C4-2B (cell line): ENCODE measurements at regions not wholly inside any gene's neighbourhood (a gene's known extent, or its start where the extent isn't known, plus 50 kb on each side); places are given as distances from the start of the nearest gene placed in this dataset.

Source experiments
- H3K27ac ChIP-seq: fragments of 450-650 bp; 2 replicates; pipeline ENCODE4 v1.5.1; 2017
- ZFX ChIP-seq: fragments of 450-650 bp; IDR thresholded peaks from 2 replicates; pipeline ENCODE4 v1.6.1; 2017
- TF ChIP-seq, protein P1 (sequence below): fragments of 450-650 bp; conservative IDR thresholded peaks from 2 replicates; pipeline ENCODE4 v1.5.1; 2017; ENCODE audit warnings: mild to moderate bottlenecking

DNA sequence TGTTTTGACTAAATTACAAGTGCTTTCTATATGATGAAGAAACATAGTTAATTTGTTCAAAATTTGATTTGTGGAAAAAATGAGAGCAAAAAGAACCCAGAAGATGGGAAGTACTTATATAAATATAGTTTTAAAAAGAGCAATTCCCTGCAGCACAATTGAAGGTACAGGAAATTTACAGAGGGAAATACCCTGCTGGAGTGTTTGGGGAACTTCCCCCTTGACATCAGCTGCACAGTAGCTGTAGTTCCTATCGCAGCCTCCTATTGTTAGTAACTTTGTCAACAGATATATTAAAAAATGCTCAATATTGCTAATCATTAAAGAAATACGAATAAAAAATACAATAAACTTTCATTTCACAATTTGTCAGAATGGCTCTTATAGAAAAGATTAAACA, 1118.8 kb upstream of the ZEB2 start:
- TF ChIP-seq, protein P1, sequence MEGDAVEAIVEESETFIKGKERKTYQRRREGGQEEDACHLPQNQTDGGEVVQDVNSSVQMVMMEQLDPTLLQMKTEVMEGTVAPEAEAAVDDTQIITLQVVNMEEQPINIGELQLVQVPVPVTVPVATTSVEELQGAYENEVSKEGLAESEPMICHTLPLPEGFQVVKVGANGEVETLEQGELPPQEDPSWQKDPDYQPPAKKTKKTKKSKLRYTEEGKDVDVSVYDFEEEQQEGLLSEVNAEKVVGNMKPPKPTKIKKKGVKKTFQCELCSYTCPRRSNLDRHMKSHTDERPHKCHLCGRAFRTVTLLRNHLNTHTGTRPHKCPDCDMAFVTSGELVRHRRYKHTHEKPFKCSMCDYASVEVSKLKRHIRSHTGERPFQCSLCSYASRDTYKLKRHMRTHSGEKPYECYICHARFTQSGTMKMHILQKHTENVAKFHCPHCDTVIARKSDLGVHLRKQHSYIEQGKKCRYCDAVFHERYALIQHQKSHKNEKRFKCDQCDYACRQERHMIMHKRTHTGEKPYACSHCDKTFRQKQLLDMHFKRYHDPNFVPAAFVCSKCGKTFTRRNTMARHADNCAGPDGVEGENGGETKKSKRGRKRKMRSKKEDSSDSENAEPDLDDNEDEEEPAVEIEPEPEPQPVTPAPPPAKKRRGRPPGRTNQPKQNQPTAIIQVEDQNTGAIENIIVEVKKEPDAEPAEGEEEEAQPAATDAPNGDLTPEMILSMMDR = no peak; the same call in 1 of the 2 replicates
- TF ChIP-seq ZFX = no peak
- no peak overlapping the region for H3K27ac ChIP-seq

DNA sequence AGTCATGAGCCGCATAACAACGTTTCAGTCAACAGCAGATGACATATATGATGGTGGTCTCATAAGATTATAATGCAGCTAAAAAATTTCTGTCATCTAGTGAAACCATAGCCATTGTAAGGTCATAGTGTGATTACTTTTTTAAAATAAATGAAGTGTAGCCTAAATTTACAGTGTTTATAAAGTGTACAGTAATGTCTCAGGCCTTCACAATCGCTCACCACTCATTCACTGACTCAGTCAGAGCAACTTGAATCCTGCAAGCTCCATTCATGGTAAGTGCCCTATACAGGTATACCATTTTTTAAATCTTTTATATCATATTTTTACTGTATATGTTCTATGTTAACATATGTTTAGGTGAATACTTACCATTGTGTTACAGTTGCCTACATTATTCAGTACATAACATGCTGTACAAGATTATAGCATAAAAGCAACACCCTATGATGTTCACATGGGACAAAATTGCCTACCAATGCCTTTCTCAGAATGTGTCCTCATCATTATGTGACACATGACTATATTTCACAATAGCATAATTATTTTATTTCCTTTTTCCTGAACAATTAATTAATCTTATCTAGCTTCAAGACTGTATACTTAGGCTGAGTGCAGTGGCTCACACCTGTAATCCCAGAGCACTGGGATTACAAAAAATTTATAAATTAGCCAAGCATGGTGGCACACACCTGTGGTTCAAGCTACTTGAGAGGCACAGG, 1115.9 kb upstream of the ZEB2 start:
- no peak overlapping the region for H3K27ac ChIP-seq
- TF ChIP-seq, protein P1 = no peak
- no peak for TF ChIP-seq ZFX

DNA sequence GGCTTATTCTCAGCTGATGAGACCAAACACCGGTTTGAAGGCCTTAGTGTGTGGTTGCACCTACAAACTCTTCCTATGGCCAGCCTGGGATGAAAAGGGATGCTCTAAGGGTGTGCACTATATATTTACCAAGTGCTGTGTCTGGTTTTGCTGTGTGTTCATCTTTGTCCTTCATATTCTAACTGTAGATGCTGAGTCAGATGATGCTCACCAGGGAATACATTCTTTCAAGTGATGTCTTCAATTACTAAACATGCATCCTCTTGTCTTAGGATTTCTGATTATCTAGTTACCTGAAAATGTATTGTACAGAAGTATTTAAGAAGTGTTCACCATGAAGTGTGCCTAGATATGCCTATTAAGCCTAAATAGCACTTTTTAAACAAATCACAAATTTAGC, 1111.6 kb upstream of the ZEB2 start:
- TF ChIP-seq, protein P1 = no peak
- TF ChIP-seq ZFX = no peak
- H3K27ac ChIP-seq = no peak overlapping the region

DNA sequence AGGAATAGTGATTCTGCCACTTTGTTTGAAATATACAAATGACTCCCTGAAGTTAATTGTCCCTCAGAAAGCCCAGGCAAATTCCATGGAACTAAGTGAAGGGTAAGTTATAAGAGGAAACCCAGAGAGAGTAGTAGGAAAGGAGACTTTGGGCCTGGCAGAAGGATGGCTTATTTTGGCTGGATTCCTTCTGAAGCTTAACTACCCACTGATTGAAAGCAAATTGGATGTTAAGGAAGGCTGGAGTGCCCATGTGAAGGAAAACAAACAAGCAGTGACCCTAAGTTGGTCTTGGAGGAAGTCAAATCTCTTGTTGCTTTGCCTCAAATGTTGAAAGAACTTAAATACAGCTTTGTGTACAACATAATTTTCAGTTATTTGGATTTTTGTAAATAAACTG, 1106.4 kb upstream of the ZEB2 start:
- TF ChIP-seq ZFX = no peak
- TF ChIP-seq, protein P1 = no peak
- no peak overlapping the region for H3K27ac ChIP-seq

DNA sequence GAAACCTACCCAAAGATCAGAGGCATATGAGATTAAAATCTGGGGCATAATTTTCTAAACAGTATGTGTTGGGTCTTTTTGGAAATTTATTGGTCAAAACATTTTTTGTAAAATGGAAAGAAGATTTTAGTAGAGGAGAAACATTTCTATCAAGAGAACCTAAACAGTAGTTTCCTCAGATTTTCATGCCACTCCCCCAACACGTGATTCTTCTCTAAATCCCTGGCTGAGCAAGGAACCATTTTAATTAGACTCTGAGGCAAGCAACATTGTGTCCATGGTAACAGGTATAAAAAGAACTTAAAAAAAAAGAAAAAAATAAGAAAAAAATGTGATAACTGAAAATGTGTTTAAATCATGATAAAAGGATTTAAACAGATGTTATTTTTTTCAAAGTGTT, 1105.2 kb upstream of the ZEB2 start:
- no peak overlapping the region for H3K27ac ChIP-seq
- TF ChIP-seq, protein P1 = no peak
- no peak for TF ChIP-seq ZFX

DNA sequence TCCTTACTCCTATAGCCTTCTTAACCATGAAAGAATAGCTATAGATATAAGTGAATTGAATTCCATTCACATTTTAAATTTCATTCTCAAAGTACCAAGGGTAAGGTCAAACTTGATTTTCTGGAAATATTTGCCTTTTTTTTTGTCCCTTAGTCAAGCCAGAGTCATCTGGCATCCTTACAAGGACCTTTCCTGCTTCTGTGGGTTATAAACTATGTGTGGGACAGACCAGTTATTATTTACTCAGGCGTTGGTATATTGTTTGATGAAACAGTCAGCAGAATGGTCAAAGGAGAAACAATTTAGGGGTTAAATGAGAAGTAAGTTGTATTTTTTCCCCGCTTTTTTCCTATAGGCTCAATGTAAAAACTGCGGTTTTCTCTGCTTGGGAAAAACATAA, 1103.2 kb upstream of the ZEB2 start:
- H3K27ac ChIP-seq = no peak overlapping the region
- TF ChIP-seq ZFX = no peak
- TF ChIP-seq, protein P1 = no peak

DNA sequence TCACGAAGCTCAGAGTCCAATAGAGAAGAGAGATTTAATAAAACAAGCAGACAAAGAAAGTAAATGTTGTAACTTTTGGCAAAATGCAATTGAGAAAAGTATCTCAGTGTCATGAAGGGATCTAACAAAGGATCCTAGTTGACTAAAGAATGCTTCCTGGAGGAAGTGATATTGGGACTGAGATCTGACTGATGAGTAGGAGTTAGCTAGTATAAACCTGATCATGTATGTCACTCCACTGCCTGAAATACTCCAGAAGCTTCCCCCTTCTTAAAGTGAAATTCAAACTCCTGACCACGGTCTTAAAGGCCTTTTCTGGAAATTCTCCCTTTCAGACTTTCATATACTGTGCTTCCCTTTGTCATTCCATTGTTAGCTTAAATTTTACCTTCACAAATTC, 1102.4 kb upstream of the ZEB2 start:
- H3K27ac ChIP-seq = no peak overlapping the region
- TF ChIP-seq ZFX = no peak
- TF ChIP-seq, protein P1 = no peak
